OCI-LY1 (cell line): ENCODE measurements at regions not wholly inside any gene's neighbourhood (a gene's known extent, or its start where the extent isn't known, plus 50 kb on each side); places are given as distances from the start of the nearest gene placed in this dataset.
"Not testable (repeated sequence)": the region's sequence is repeated elsewhere in the genome, so short reads cannot be mapped to it uniquely, and the experiment has no call there.

Source experiments
- H2AFZ ChIP-seq: fragments of 200-600 bp; sonication (generic), shearing (Covaris generic); 2 replicates; pipeline ENCODE4 v1.6.0; 2014; ENCODE audit warnings: antibody characterized with exemption, mild to moderate bottlenecking, low read length
- H3F3A ChIP-seq: fragments of 200-600 bp; sonication (generic), shearing (Covaris generic); 2 replicates; pipeline ENCODE4 v1.6.0; 2014; ENCODE audit warnings: mild to moderate bottlenecking, antibody characterized with exemption, low read length, moderate library complexity; ENCODE audit not compliant: insufficient read depth
- H3K27ac ChIP-seq: fragments of 200-600 bp; sonication (generic); 2 replicates; pipeline ENCODE4 v1.5.1; 2014; ENCODE audit warnings: low read length, mixed run types, mild to moderate bottlenecking, low read depth; ENCODE audit not compliant: poor library complexity, severe bottlenecking
- H3K27me3 ChIP-seq: fragments of 200-600 bp; sonication (generic); 2 replicates; pipeline ENCODE4 v1.6.0; 2014; ENCODE audit warnings: antibody characterized with exemption, mild to moderate bottlenecking, low read length, moderate library complexity; ENCODE audit not compliant: insufficient read depth
- H3K36me3 ChIP-seq: fragments of 200-600 bp; sonication (generic); 2 replicates; pipeline ENCODE4 v1.6.1; 2014; ENCODE audit warnings: mild to moderate bottlenecking, antibody characterized with exemption, low read length, moderate library complexity, mixed read lengths; ENCODE audit not compliant: insufficient read depth
- H3K4me1 ChIP-seq: fragments of 200-600 bp; sonication (generic); 2 replicates; pipeline ENCODE4 v1.5.1; 2014; ENCODE audit warnings: mild to moderate bottlenecking, low read length, moderate library complexity; ENCODE audit not compliant: insufficient read depth, severe bottlenecking
- H3K4me2 ChIP-seq: fragments of 200-600 bp; sonication (generic), shearing (Covaris generic); 2 replicates; pipeline ENCODE4 v1.6.1; 2014; ENCODE audit warnings: low read length
- H3K4me3 ChIP-seq: fragments of 200-600 bp; sonication (generic); 2 replicates; pipeline ENCODE4 v1.5.1; 2014; ENCODE audit warnings: low read length, low read depth, mild to moderate bottlenecking, mixed read lengths; ENCODE audit not compliant: poor library complexity, severe bottlenecking
- H3K79me2 ChIP-seq: fragments of 200-600 bp; shearing (Covaris generic); 2 replicates; pipeline ENCODE4 v1.6.1; 2016; ENCODE audit warnings: mixed run types, low read length, mixed read lengths; ENCODE audit not compliant: insufficient read depth
- H3K9ac ChIP-seq: fragments of 200-600 bp; sonication (generic), shearing (Covaris generic); 2 replicates; pipeline ENCODE4 v1.6.1; 2014; ENCODE audit warnings: mild to moderate bottlenecking, low read length, mixed read lengths
- H3K9me2 ChIP-seq: fragments of 200-600 bp; sonication (generic), shearing (Covaris generic); 2 replicates; pipeline ENCODE4 v1.6.1; 2014; ENCODE audit warnings: low read depth, mild to moderate bottlenecking, low read length, mixed read lengths
- H3K9me3 ChIP-seq: fragments of 200-600 bp; shearing (Covaris generic); 2 replicates; pipeline ENCODE4 v1.6.1; 2014; ENCODE audit warnings: low read length, mixed read lengths
- H4K20me1 ChIP-seq: fragments of 200-600 bp; sonication (generic), shearing (Covaris generic); 2 replicates; pipeline ENCODE4 v1.6.0; 2016; ENCODE audit warnings: mild to moderate bottlenecking, low read length; ENCODE audit not compliant: insufficient read depth
- CTCF ChIP-seq: fragments of 200-600 bp; sonication (generic), shearing (Covaris generic); IDR thresholded peaks from 2 replicates; pipeline ENCODE4 v1.5.1; 2017; ENCODE audit warnings: mild to moderate bottlenecking, antibody characterized with exemption, low read length, moderate library complexity, mixed read lengths
- EZH2 ChIP-seq: fragments of 200-600 bp; sonication (generic), shearing (Covaris generic); IDR thresholded peaks from 2 replicates; pipeline ENCODE4 v1.8.0; 2017; ENCODE audit warnings: borderline replicate concordance, mixed run types, mild to moderate bottlenecking, antibody characterized with exemption, low read length, moderate library complexity, mixed read lengths

- Histone ChIP-seq H3K27ac (no peak overlapping the region), H3K79me2 (no peaks in the 10 kb centered on the region), H3F3A (no peaks in the 10 kb centered on the region), H3K4me2 (no peak overlapping the region), H3K4me3 (no peak overlapping the region), H3K27me3 (no peaks in the 10 kb centered on the region), H3K4me1 (peaks cover 3% of the 10 kb centered on the region), H3K9me2 (no peaks in the 10 kb centered on the region), H3K9ac (no peak overlapping the region), H2AFZ (no peak overlapping the region), H3K36me3 (no peaks in the 10 kb centered on the region), H3K9me3 (no peaks in the 10 kb centered on the region), H4K20me1 (no peaks in the 10 kb centered on the region)
- TF ChIP-seq EZH2 (no peak), CTCF (peak; percentile 28)
Measured at GRCh38 chr17:22517716-22518115, 825.4 kb downstream of the KCNJ18 start.

GRCh38 chr17:22518185-22518584 lies 825.9 kb downstream of the KCNJ18 start:
- Histone ChIP-seq H3K9me3 (no peaks in the 10 kb centered on the region), H3K79me2 (no peaks in the 10 kb centered on the region), H3K36me3 (no peaks in the 10 kb centered on the region), H2AFZ (no peak overlapping the region), H3K27me3 (no peaks in the 10 kb centered on the region), H3K27ac (no peak overlapping the region), H3F3A (no peaks in the 10 kb centered on the region), H4K20me1 (no peaks in the 10 kb centered on the region), H3K9me2 (no peaks in the 10 kb centered on the region), H3K4me3 (no peak overlapping the region), H3K9ac (no peak overlapping the region), H3K4me2 (no peak overlapping the region), H3K4me1 (no peaks in the 10 kb centered on the region)
- TF ChIP-seq CTCF (no peak), EZH2 (no peak)

- H4K20me1 ChIP-seq, H3K9me2 ChIP-seq, H3K36me3 ChIP-seq, H3K4me2 ChIP-seq, H2AFZ ChIP-seq, H3K9ac ChIP-seq, H3K27me3 ChIP-seq, H3K79me2 ChIP-seq, H3K27ac ChIP-seq, H3K4me1 ChIP-seq, H3K4me3 ChIP-seq, H3K9me3 ChIP-seq, H3F3A ChIP-seq: not testable (repeated sequence)
- peak; percentile 34 for TF ChIP-seq CTCF
Measured at GRCh38 chr17:22548873-22549272, 856.5 kb downstream of the KCNJ18 start.

GRCh38 chr17:22551695-22552415 lies 859.5 kb downstream of the KCNJ18 start:
- H3K4me2 ChIP-seq, H3K4me1 ChIP-seq, H3K27ac ChIP-seq, H3K9me2 ChIP-seq, H3K36me3 ChIP-seq, H4K20me1 ChIP-seq, H3F3A ChIP-seq, H3K79me2 ChIP-seq, H3K9me3 ChIP-seq, H2AFZ ChIP-seq, H3K4me3 ChIP-seq, H3K9ac ChIP-seq, H3K27me3 ChIP-seq: not testable (repeated sequence)
